ENCODE measurements at regions not wholly inside any gene's neighbourhood (a gene's known extent, or its start where the extent isn't known, plus 50 kb on each side); places are given as distances from the start of the nearest gene placed in this dataset.

- no peak for ATAC-seq
- no peak for DNase-seq
These were observed 108.0 kb upstream of the BRINP1 start for GRCh38 chr9:119477197-119477596.

- ATAC-seq (no peak), DNase-seq (no peak)
These were observed 88.8 kb upstream of the BRINP1 start for GRCh38 chr9:119458068-119458467.

DNA sequence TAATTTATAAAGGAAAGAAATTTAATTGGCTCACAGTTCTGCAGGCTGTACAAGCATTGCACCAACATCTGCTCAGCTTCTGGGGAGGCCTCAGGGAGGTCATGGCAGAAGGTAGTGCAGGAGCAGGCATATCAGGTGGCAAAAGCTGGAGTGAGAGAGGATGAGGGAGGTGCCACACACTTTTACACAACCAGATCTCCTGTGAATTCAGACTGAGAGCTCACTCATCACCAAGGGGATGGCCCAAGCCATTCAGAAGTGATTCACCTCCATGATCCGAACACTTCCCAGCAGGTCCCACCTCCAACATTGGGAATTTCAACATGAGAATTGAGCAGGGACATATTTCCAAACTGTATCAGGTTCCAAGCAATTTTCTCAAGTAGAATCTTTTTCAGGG is 84.7 kb upstream of the BRINP1 start:
- ATAC-seq (no peak), DNase-seq (no peak)

GRCh38 chr9:119453490-119453911 is 84.3 kb upstream of the BRINP1 start:
- DNase-seq (no peak), ATAC-seq (no peak)

GRCh38 chr9:119451426-119451825 is 82.2 kb upstream of the BRINP1 start:
- ATAC-seq (no peak), DNase-seq (no peak)

DNA sequence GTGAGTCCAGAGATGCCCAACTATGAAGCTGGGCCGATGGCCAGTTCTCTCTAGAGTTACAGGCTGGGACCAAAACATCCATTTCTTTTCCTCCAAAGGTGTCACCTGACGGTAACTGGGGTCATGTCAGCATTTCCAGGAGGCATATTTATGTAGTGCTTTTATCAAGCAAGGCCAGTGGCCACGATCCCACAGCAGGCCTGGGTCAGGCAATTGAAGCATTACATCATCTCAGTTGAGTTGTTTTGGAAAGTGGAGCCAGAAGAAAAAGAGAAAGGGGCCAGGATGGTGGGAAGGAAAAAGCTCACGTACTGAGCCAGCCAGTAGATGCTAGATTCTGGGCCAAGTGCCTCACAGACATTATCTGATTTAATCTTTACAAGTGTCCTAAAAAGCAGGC is 73.9 kb upstream of the BRINP1 start:
- no peak for DNase-seq
- no peak for ATAC-seq

DNA sequence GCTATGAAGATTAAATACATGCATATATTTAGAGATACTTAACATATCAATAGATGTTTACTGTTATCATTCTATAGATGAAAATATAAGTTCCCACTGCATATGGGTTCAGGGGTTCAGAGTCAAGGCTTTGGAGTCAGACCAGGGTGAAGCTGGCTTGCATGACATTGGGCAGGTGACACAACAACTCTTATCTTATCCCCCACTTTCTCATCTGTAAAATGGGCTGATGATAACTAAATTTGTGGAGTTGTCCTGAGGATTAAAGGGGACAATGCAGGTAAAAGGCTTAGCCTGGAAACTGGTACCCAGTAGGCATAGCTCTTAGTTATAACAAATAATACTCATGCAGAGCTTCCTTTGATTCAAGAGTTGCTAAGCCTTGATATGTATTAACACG is 72.6 kb upstream of the BRINP1 start:
- DNase-seq (no peak), ATAC-seq (no peak)

GRCh38 chr9:119441338-119441737 is 72.1 kb upstream of the BRINP1 start:
- ATAC-seq (no peak), DNase-seq (no peak)

- DNase-seq: no peak
- ATAC-seq: no peak
These were observed 67.0 kb upstream of the BRINP1 start for GRCh38 chr9:119436261-119436660.

- DNase-seq (no peak), ATAC-seq (no peak)
These were observed 65.8 kb upstream of the BRINP1 start for GRCh38 chr9:119435076-119435475.

- ATAC-seq: no peak
These were observed 63.2 kb upstream of the BRINP1 start for GRCh38 chr9:119432428-119432827.

DNA sequence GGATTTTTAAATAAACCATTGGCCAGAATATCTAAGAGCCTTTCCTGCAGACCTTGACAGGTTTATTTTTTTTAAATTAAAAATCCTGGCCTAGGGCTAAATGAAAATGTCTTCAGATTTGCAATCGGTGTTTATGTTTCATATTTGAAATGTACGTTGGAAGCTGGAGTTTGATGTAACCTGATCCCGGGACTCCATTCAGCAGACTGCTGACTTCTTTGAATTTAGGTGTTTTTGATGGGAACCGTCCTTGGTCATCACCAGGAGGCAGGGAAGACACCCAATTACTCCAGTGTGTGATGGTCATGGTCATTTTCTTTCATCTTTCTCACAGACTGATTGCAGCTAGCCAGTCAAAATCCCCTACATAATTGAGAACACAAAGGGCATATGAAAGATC is 60.1 kb upstream of the BRINP1 start:
- no peak for DNase-seq
- no peak for ATAC-seq

More at GRCh38 chr9:119432428-119432827, 63.2 kb upstream of the BRINP1 start:
- DNase-seq: no peak

- DNase-seq: no peak
- ATAC-seq: no peak
These were observed 51.0 kb upstream of the BRINP1 start for GRCh38 chr9:119420231-119420630.

Measured in stimulated activated naive CD8-positive, alpha-beta T cell treated with anti-CD3 and anti-CD28 coated beads, Interleukin-15, Interleukin-2, amounts not matched to agents 100 U/mL and 50 U/mL, for 24 hours (primary cell).